H1 (cell line): ENCODE measurements at regions not wholly inside any gene's neighbourhood (a gene's known extent, or its start where the extent isn't known, plus 50 kb on each side); places are given as distances from the start of the nearest gene placed in this dataset.

Experiments
- CTCF ChIA-PET: fragments of 300-600 bp; sonication (Branson Sonifier 250); formaldehyde crosslinking; loops from one replicate; lab custom pipeline; 2021; ENCODE audit not compliant: partially characterized antibody; lab: Charles Lee
- POLR2A ChIA-PET: fragments of 300-600 bp; sonication (Branson Sonifier 250); formaldehyde crosslinking; loops from one replicate; lab custom pipeline; 2021; ENCODE audit warnings: inconsistent platforms; ENCODE audit not compliant: partially characterized antibody; lab: Charles Lee
- DNase-seq, 2 experiments: peaks; one replicate each; pipeline versions ENCODE4 v3.0.0 to v3.0.0-alpha.2; 2010 to 2022; ENCODE audit warnings: low spot score in 2 of 2, low read depth in 1 of 2, mixed read lengths in 1 of 2
- FAIRE-seq: peaks from 2 replicates; lab custom pipeline; 2011; peaks lifted over from hg19 to GRCh38; lab: Jason Lieb, UNC
- H2AFZ ChIP-seq: 2 replicates; pipeline ENCODE4 v1.8.1; 2012; ENCODE audit warnings: low read length, inconsistent platforms
- H2AK5ac ChIP-seq: 2 replicates; pipeline ENCODE4 v1.6.1; 2013; ENCODE audit warnings: low read depth, low read length
- H2BK120ac ChIP-seq: replicated peaks from 2 replicates; pipeline ENCODE3; 2013; ENCODE audit warnings: low read depth, low read length, inconsistent platforms
- H2BK12ac ChIP-seq: 2 replicates; pipeline ENCODE4 v1.6.1; 2013; ENCODE audit warnings: low read depth, low read length
- H2BK15ac ChIP-seq: 2 replicates; pipeline ENCODE4 v1.6.1; 2013; ENCODE audit warnings: low read length
- H2BK20ac ChIP-seq: 2 replicates; pipeline ENCODE4 v1.6.1; 2013; ENCODE audit warnings: low read length
- H2BK5ac ChIP-seq: 2 replicates; pipeline ENCODE4 v1.6.1; 2013; ENCODE audit warnings: low read depth, low read length
- H3K14ac ChIP-seq: 2 replicates; pipeline ENCODE4 v1.6.1; 2013; ENCODE audit warnings: inconsistent platforms; ENCODE audit not compliant: insufficient read length
- H3K18ac ChIP-seq: 2 replicates; pipeline ENCODE4 v1.6.1; 2013; ENCODE audit warnings: low read length; ENCODE audit errors: extremely low read depth
- H3K23ac ChIP-seq: 2 replicates; pipeline ENCODE4 v1.6.1; 2013; ENCODE audit warnings: inconsistent platforms; ENCODE audit not compliant: insufficient read length
- H3K23me2 ChIP-seq: 2 replicates; pipeline ENCODE4 v1.6.1; 2013; ENCODE audit warnings: low read depth, low read length
- H3K27ac ChIP-seq: 2 replicates; pipeline ENCODE4 v1.6.1; 2011; ENCODE audit warnings: low read depth, low read length, inconsistent platforms
- H3K27me3 ChIP-seq, 4 experiments: replicated peaks in 1 of 4; 1 replicate in 1 of 4; 2 replicates in 3 of 4; pipeline versions ENCODE4 v1.6.1 to v1.8.1; 2011 to 2013; ENCODE audit warnings: low read length in 3 of 4, mild to moderate bottlenecking in 3 of 4, inconsistent platforms in 2 of 4, mixed read lengths in 2 of 4, moderate library complexity in 1 of 4; ENCODE audit not compliant: control insufficient read depth in 3 of 4, insufficient read depth in 3 of 4; ENCODE audit errors: extremely low read depth in 1 of 4
- H3K36me3 ChIP-seq, 4 experiments: 2 replicates each; pipeline versions ENCODE4 v1.6.1 to v1.8.1; 2011 to 2013; ENCODE audit warnings: mild to moderate bottlenecking in 4 of 4, low read length in 3 of 4, moderate library complexity in 2 of 4, control low read depth in 1 of 4, inconsistent platforms in 1 of 4; ENCODE audit not compliant: insufficient read depth in 4 of 4, control insufficient read depth in 2 of 4
- H3K4ac ChIP-seq: replicated peaks from 2 replicates; pipeline ENCODE3; 2013; ENCODE audit warnings: low read length, low read depth, mixed read lengths, inconsistent platforms; ENCODE audit not compliant: insufficient read length
- H3K4me1 ChIP-seq, 4 experiments: replicated peaks in 1 of 4; 1 replicate in 1 of 4; 2 replicates in 3 of 4; pipeline versions ENCODE4 v1.6.1 to v1.8.1; 2011 to 2013; ENCODE audit warnings: low read length in 3 of 4, inconsistent platforms in 2 of 4, mixed read lengths in 1 of 4; ENCODE audit not compliant: insufficient read depth in 4 of 4, control insufficient read depth in 3 of 4
- H3K4me2 ChIP-seq, 2 experiments: 2 replicates each; pipeline versions ENCODE4 v1.6.1 to v1.8.1; 2011 to 2013; ENCODE audit warnings: low read depth in 2 of 2, low read length in 2 of 2, control low read depth in 1 of 2, inconsistent platforms in 1 of 2, mild to moderate bottlenecking in 1 of 2; ENCODE audit not compliant: insufficient read depth in 1 of 2
- H3K4me3 ChIP-seq, 4 experiments: fragments of 200-600, 300-600 bp in 1 of 4; sonication (generic), shearing (Covaris generic), sonication (Bioruptor Twin) in 1 of 4; 2 replicates each; pipeline versions ENCODE4 v1.5.1 to v1.8.1; 2011 to 2016; ENCODE audit warnings: low read length in 4 of 4, low read depth in 3 of 4, control low read depth in 2 of 4, inconsistent platforms in 2 of 4, mild to moderate bottlenecking in 2 of 4, mixed read lengths in 1 of 4, moderate library complexity in 1 of 4; ENCODE audit not compliant: insufficient read depth in 2 of 4; ENCODE audit errors: extremely low read depth in 1 of 4
- H3K56ac ChIP-seq: replicated peaks from 2 replicates; pipeline ENCODE3; 2013; ENCODE audit warnings: low read depth, mild to moderate bottlenecking, mixed read lengths, low read length, inconsistent platforms; ENCODE audit not compliant: insufficient read length
- H3K79me1 ChIP-seq: 2 replicates; pipeline ENCODE4 v1.6.1; 2013; ENCODE audit warnings: low read depth, low read length, control low read depth
- H3K79me2 ChIP-seq, 2 experiments: 2 replicates each; pipeline versions ENCODE4 v1.6.1 to v1.8.1; 2012 to 2013; ENCODE audit warnings: low read length in 2 of 2, mild to moderate bottlenecking in 2 of 2, inconsistent platforms in 1 of 2; ENCODE audit not compliant: insufficient read depth in 2 of 2, control insufficient read depth in 1 of 2
- H3K9ac ChIP-seq, 4 experiments: replicated peaks in 1 of 4; 1 replicate in 1 of 4; 2 replicates in 3 of 4; pipeline versions ENCODE4 v1.6.1 to v1.8.1; 2011 to 2013; ENCODE audit warnings: low read depth in 3 of 4, low read length in 3 of 4, control low read depth in 2 of 4, mild to moderate bottlenecking in 2 of 4, moderate library complexity in 2 of 4, inconsistent platforms in 1 of 4; ENCODE audit errors: extremely low read depth in 1 of 4
- H3K9me3 ChIP-seq, 2 experiments: 2 replicates each; pipeline versions ENCODE4 v1.6.1 to v1.8.1; 2012 to 2013; ENCODE audit warnings: mild to moderate bottlenecking in 2 of 2, moderate library complexity in 2 of 2, control low read depth in 1 of 2, inconsistent platforms in 1 of 2, low read depth in 1 of 2, low read length in 1 of 2, mixed read lengths in 1 of 2; ENCODE audit not compliant: insufficient read depth in 2 of 2
- H4K20me1 ChIP-seq, 2 experiments: replicated peaks in 1 of 2; 2 replicates each; pipeline versions ENCODE3 to v1.8.1; 2011 to 2013; ENCODE audit warnings: inconsistent platforms in 2 of 2, low read length in 2 of 2, mild to moderate bottlenecking in 1 of 2; ENCODE audit not compliant: insufficient read depth in 2 of 2, control insufficient read depth in 1 of 2
- H4K5ac ChIP-seq: 2 replicates; pipeline ENCODE4 v1.6.1; 2013; ENCODE audit warnings: low read length, low read depth, mixed read lengths, inconsistent platforms; ENCODE audit not compliant: insufficient read length
- H4K8ac ChIP-seq: 2 replicates; pipeline ENCODE4 v1.8.0; 2013; ENCODE audit warnings: mild to moderate bottlenecking, moderate library complexity, low read length, inconsistent platforms; ENCODE audit not compliant: insufficient read depth; ENCODE audit errors: extremely low read depth
- H4K91ac ChIP-seq: replicated peaks from 2 replicates; pipeline ENCODE3; 2013; ENCODE audit warnings: low read length, mixed read lengths, inconsistent platforms; ENCODE audit not compliant: insufficient read length
- POLR2AphosphoS5 ChIP-seq: IDR thresholded peaks from 2 replicates; pipeline ENCODE4 v1.6.1; 2011; ENCODE audit warnings: low read depth, low read length
- WGBS, 2 experiments: shearing (Covaris generic) in 1 of 2; methylation state at CpG; one replicate each; pipeline versions ENCODE4 v1.1.6 to v1.1.7; 2013 to 2015; ENCODE audit warnings: low lambda C conversion rate in 2 of 2, mixed read lengths in 2 of 2, inconsistent platforms in 1 of 2, low coverage in 1 of 2, missing lambda C conversion rate in 1 of 2; ENCODE audit not compliant: insufficient replicate concordance in 2 of 2, insufficient coverage in 1 of 2, insufficient read length in 1 of 2; ENCODE audit errors: extremely low coverage in 1 of 2, missing lambda C conversion rate in 1 of 2; 5-methylcytosine and 5-hydroxymethylcytosine counted together

GRCh38 chr2:238694922-238695321 is 153.0 kb upstream of the TWIST2 start:
- Histone ChIP-seq H2AK5ac (no peak overlapping the region), H4K20me1 (no peaks in the 10 kb centered on the region), H3K4me1 (no peaks in the 10 kb centered on the region; a peak in 1 of 7 replicates), H3K27ac (no peak overlapping the region), H3K18ac (no peak overlapping the region), H3K36me3 (no peaks in the 10 kb centered on the region), H2AFZ (no peak overlapping the region), H3K4me3 (no peak overlapping the region), H3K27me3 (no peaks in the 10 kb centered on the region), H3K79me1 (no peaks in the 10 kb centered on the region), H3K56ac (no peak overlapping the region), H2BK5ac (no peak overlapping the region), H3K79me2 (no peaks in the 10 kb centered on the region), H2BK120ac (no peak overlapping the region), H3K14ac (no peak overlapping the region), H3K9me3 (no peaks in the 10 kb centered on the region), H3K23ac (no peak overlapping the region), H3K9ac (no peak overlapping the region), H4K91ac (no peak overlapping the region), H3K23me2 (no peaks in the 10 kb centered on the region), H4K8ac (no peak overlapping the region), H4K5ac (no peak overlapping the region), H3K4me2 (no peak overlapping the region), H2BK15ac (no peak overlapping the region), H2BK20ac (no peak overlapping the region), H2BK12ac (no peak overlapping the region), H3K4ac (no peak overlapping the region)
- POLR2A ChIA-PET, result no interaction called here
- DNase-seq (no peak), FAIRE-seq (no peak)
- CTCF ChIA-PET, result no interaction called here
- 96% methylated on average over 5 of the region's 6 CpGs; no CpG with 5 or more reads in 1 of the 2 experiments for WGBS, 2 experiments
- no peak for TF ChIP-seq POLR2AphosphoS5
